DMS53 treated with DMSO at 0.1 percent for 48 hours (cell line): ENCODE measurements at regions not wholly inside any gene's neighbourhood (a gene's known extent, or its start where the extent isn't known, plus 50 kb on each side); places are given as distances from the start of the nearest gene placed in this dataset.
"Not testable (repeated sequence)": the region's sequence is repeated elsewhere in the genome, so short reads cannot be mapped to it uniquely, and the experiment has no call there.

Experiments
- DNase-seq: peaks from one replicate; lab custom pipeline; 2025; ENCODE audit not compliant: unreplicated experiment; lab: John Stamatoyannopoulos, UW

GRCh38 chr11:101296896-101297295 lies 167.3 kb upstream of the PGR start:
- no peak for DNase-seq

- no peak for DNase-seq
These were observed 163.1 kb upstream of the PGR start for GRCh38 chr11:101292661-101293240.

GRCh38 chr11:101291279-101291678 lies 161.7 kb upstream of the PGR start:
- DNase-seq = no peak

GRCh38 chr11:101288392-101288791 lies 158.8 kb upstream of the PGR start:
- DNase-seq = no peak

GRCh38 chr11:101279728-101280127 lies 150.1 kb upstream of the PGR start:
- no peak for DNase-seq

- DNase-seq = no peak
These were observed 148.7 kb upstream of the PGR start for GRCh38 chr11:101278286-101278685.

GRCh38 chr11:101277036-101277435 lies 147.4 kb upstream of the PGR start:
- DNase-seq = no peak

GRCh38 chr11:101269990-101270660 lies 140.5 kb upstream of the PGR start:
- no peak for DNase-seq

GRCh38 chr11:101269390-101269789 lies 139.8 kb upstream of the PGR start:
- no peak for DNase-seq

- DNase-seq = no peak
These were observed 138.0 kb upstream of the PGR start for GRCh38 chr11:101267654-101268053.

GRCh38 chr11:101264306-101264705 lies 134.7 kb upstream of the PGR start:
- no peak for DNase-seq

- DNase-seq = no peak
These were observed 133.4 kb upstream of the PGR start for GRCh38 chr11:101262995-101263394.

GRCh38 chr11:101262258-101262657 lies 132.6 kb upstream of the PGR start:
- DNase-seq = no peak

- DNase-seq = no peak
These were observed 125.4 kb upstream of the PGR start for GRCh38 chr11:101255036-101255435.

GRCh38 chr11:101254037-101254436 lies 124.4 kb upstream of the PGR start:
- DNase-seq = no peak

- not testable (repeated sequence) for DNase-seq
These were observed 116.0 kb upstream of the PGR start for GRCh38 chr11:101245635-101246034.

GRCh38 chr11:101245081-101245480 lies 115.5 kb upstream of the PGR start:
- DNase-seq = not testable (repeated sequence)

- no peak for DNase-seq
These were observed 111.7 kb upstream of the PGR start for GRCh38 chr11:101241160-101241795.

GRCh38 chr11:101231207-101231834 lies 101.7 kb upstream of the PGR start:
- DNase-seq = not testable (repeated sequence)

- no peak for DNase-seq
These were observed 97.0 kb upstream of the PGR start for GRCh38 chr11:101226617-101227016.

GRCh38 chr11:101224221-101224620 lies 94.6 kb upstream of the PGR start:
- DNase-seq = no peak

GRCh38 chr11:101218091-101218490 lies 88.5 kb upstream of the PGR start:
- peak; percentile 80 for DNase-seq
